HG03378 (cell line): ENCODE measurements at regions not wholly inside any gene's neighbourhood (a gene's known extent, or its start where the extent isn't known, plus 50 kb on each side); places are given as distances from the start of the nearest gene placed in this dataset.

Source experiments
- ATAC-seq: cut with Tn5 transposase; IDR thresholded peaks from one replicate; pipeline ENCODE4 v1.9.1; 2021; ENCODE audit warnings: mild to moderate bottlenecking, moderate library complexity; ENCODE audit not compliant: unreplicated experiment

GRCh38 chrX:13151828-13152517, 107.6 kb upstream of the FAM9C start:
- no peak for ATAC-seq

GRCh38 chrX:13149702-13150350, 105.4 kb upstream of the FAM9C start:
- ATAC-seq, result no peak

GRCh38 chrX:13147733-13148132, 103.3 kb upstream of the FAM9C start:
- no peak for ATAC-seq

GRCh38 chrX:13147147-13147546, 102.7 kb upstream of the FAM9C start:
- ATAC-seq, result no peak

- ATAC-seq, result no peak
Observed at GRCh38 chrX:13144927-13145655, 100.7 kb upstream of the FAM9C start.

- no peak for ATAC-seq
Observed at GRCh38 chrX:13142891-13143290, 98.5 kb upstream of the FAM9C start.

GRCh38 chrX:13140007-13140406, 95.6 kb upstream of the FAM9C start:
- no peak for ATAC-seq

- peak; percentile 60 for ATAC-seq
Observed at GRCh38 chrX:13131396-13132137, 87.1 kb upstream of the FAM9C start.

- no peak for ATAC-seq
Observed at GRCh38 chrX:13130816-13131215, 86.4 kb upstream of the FAM9C start.

GRCh38 chrX:13128104-13128503, 83.7 kb upstream of the FAM9C start:
- ATAC-seq, result no peak

GRCh38 chrX:13126775-13127174, 82.4 kb upstream of the FAM9C start:
- ATAC-seq, result no peak

- ATAC-seq, result no peak
Observed at GRCh38 chrX:13125188-13125587, 80.8 kb upstream of the FAM9C start.

GRCh38 chrX:13123857-13124345, 79.5 kb upstream of the FAM9C start:
- ATAC-seq, result no peak

- ATAC-seq, result no peak
Observed at GRCh38 chrX:13123247-13123856, 78.9 kb upstream of the FAM9C start.

- no peak for ATAC-seq
Observed at GRCh38 chrX:13121020-13121555, 76.7 kb upstream of the FAM9C start.

GRCh38 chrX:13120017-13120416, 75.6 kb upstream of the FAM9C start:
- no peak for ATAC-seq

GRCh38 chrX:13119386-13119785, 75.0 kb upstream of the FAM9C start:
- ATAC-seq, result no peak

GRCh38 chrX:13115146-13115855, 70.9 kb upstream of the FAM9C start:
- no peak for ATAC-seq

GRCh38 chrX:13112499-13112898, 68.1 kb upstream of the FAM9C start:
- no peak for ATAC-seq
